OCI-LY3 (cell line): ENCODE measurements at regions not wholly inside any gene's neighbourhood (a gene's known extent, or its start where the extent isn't known, plus 50 kb on each side); places are given as distances from the start of the nearest gene placed in this dataset.

Source experiments
- CTCF ChIP-seq: fragments of 200-600, 300-600 bp; sonication (generic); IDR thresholded peaks from 2 replicates; pipeline ENCODE4 v1.5.1; 2014; ENCODE audit warnings: antibody characterized with exemption, low read length, low read depth
- EZH2phosphoT487 ChIP-seq: fragments of 200-600 bp; shearing (Covaris generic); IDR thresholded peaks from 2 replicates; pipeline ENCODE4 v1.6.1; 2018; ENCODE audit warnings: antibody characterized with exemption, mixed run types, low read depth

- TF ChIP-seq CTCF, result no peak
- no peak for TF ChIP-seq EZH2phosphoT487
Measured at GRCh38 chr14:43914041-43914693, 592.9 kb downstream of the FSCB start.
